ENCODE measurements at regions not wholly inside any gene's neighbourhood (a gene's known extent, or its start where the extent isn't known, plus 50 kb on each side); places are given as distances from the start of the nearest gene placed in this dataset.

DNA sequence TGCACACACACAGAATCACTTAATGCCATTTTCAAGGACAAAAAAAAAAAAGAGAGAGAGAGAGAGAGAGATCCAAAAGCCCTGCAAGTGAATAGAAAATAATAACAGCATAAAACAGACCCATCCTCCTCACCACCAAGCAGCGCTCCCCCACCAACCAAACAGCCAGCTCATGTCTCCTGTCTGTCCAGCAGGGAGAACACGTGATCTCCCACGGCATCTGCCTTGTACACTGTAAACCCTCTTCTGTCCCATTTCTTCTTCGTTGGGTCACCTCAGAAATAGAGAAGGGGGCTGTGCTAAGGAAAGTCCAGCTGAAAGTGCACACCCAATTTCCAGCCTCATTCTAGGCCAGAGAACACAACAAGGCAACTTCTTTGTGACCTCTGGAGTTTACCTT is 222.5 kb downstream of the EXOC5 start:
- no peak overlapping the region for H3K4me3 ChIP-seq (replicated peaks in 1 of 3; ENCODE audit: insufficient read depth in 1 of 3, low read depth in 2 of 3, low read length in 3 of 3)
- BruUV-seq (replicated peaks), result no TSS peak
- no peaks in the 10 kb centered on the region for H3K79me2 ChIP-seq (ENCODE audit: insufficient read depth, low read length)
- FAIRE-seq, result no peak
- in situ Hi-C loops (cut with HindIII; ENCODE audit: extremely low pct_ligation_motif_present, low pct_unique_long_range_greater_than_20kb), result no loop called here
- H4K20me1 ChIP-seq (ENCODE audit: insufficient read depth, low read length), result no peaks in the 10 kb centered on the region
- ATAC-seq, result no peak
- 4% methylated on average over 4 of the region's 4 CpGs for WGBS (ENCODE audit: low lambda C conversion rate)
- DNase-seq (ENCODE audit: low spot score), result no peak
- H3K27ac ChIP-seq (ENCODE audit: extremely low read length, insufficient read depth, low read length), result no peak overlapping the region
- CTCF ChIA-PET (ENCODE audit: low intra/inter-chr PET ratio, low total read pairs), result no interaction called here
- no peaks in the 10 kb centered on the region for H3K36me3 ChIP-seq (replicated peaks in 1 of 2; ENCODE audit: control insufficient read depth in 1 of 2, insufficient read depth in 2 of 2, low read length in 2 of 2)
- no peaks in the 10 kb centered on the region for H3K9me3 ChIP-seq (ENCODE audit: low read length)
- H3K4me2 ChIP-seq (ENCODE audit: low read depth, low read length), result no peak overlapping the region
- no peak for TF ChIP-seq SNAI1 (CRISPR knock-in tag; IDR thresholded peaks at IDR 0.05; ENCODE audit: borderline replicate concordance)
- TF ChIP-seq, protein P1, sequence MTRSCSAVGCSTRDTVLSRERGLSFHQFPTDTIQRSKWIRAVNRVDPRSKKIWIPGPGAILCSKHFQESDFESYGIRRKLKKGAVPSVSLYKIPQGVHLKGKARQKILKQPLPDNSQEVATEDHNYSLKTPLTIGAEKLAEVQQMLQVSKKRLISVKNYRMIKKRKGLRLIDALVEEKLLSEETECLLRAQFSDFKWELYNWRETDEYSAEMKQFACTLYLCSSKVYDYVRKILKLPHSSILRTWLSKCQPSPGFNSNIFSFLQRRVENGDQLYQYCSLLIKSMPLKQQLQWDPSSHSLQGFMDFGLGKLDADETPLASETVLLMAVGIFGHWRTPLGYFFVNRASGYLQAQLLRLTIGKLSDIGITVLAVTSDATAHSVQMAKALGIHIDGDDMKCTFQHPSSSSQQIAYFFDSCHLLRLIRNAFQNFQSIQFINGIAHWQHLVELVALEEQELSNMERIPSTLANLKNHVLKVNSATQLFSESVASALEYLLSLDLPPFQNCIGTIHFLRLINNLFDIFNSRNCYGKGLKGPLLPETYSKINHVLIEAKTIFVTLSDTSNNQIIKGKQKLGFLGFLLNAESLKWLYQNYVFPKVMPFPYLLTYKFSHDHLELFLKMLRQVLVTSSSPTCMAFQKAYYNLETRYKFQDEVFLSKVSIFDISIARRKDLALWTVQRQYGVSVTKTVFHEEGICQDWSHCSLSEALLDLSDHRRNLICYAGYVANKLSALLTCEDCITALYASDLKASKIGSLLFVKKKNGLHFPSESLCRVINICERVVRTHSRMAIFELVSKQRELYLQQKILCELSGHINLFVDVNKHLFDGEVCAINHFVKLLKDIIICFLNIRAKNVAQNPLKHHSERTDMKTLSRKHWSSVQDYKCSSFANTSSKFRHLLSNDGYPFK (CRISPR knock-in tag; IDR thresholded peaks at IDR 0.05; ENCODE audit: borderline replicate concordance), result no peak
- no peak for TF ChIP-seq NFE2 (CRISPR knock-in tag; IDR thresholded peaks at IDR 0.05)
- TF ChIP-seq ZNF510 (CRISPR knock-in tag; IDR thresholded peaks at IDR 0.05; ENCODE audit: low read depth), result no peak
- TF ChIP-seq, protein P2, sequence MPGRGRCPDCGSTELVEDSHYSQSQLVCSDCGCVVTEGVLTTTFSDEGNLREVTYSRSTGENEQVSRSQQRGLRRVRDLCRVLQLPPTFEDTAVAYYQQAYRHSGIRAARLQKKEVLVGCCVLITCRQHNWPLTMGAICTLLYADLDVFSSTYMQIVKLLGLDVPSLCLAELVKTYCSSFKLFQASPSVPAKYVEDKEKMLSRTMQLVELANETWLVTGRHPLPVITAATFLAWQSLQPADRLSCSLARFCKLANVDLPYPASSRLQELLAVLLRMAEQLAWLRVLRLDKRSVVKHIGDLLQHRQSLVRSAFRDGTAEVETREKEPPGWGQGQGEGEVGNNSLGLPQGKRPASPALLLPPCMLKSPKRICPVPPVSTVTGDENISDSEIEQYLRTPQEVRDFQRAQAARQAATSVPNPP (CRISPR knock-in tag; IDR thresholded peaks at IDR 0.05), result no peak
- TF ChIP-seq PRMT3 (CRISPR knock-in tag; IDR thresholded peaks at IDR 0.05; ENCODE audit: borderline replicate concordance, low read depth), result no peak
- no peak for TF ChIP-seq HNRNPK (IDR thresholded peaks at IDR 0.05; ENCODE audit: low read depth, low read length, poor library complexity, severe bottlenecking)
- TF ChIP-seq, protein P3, sequence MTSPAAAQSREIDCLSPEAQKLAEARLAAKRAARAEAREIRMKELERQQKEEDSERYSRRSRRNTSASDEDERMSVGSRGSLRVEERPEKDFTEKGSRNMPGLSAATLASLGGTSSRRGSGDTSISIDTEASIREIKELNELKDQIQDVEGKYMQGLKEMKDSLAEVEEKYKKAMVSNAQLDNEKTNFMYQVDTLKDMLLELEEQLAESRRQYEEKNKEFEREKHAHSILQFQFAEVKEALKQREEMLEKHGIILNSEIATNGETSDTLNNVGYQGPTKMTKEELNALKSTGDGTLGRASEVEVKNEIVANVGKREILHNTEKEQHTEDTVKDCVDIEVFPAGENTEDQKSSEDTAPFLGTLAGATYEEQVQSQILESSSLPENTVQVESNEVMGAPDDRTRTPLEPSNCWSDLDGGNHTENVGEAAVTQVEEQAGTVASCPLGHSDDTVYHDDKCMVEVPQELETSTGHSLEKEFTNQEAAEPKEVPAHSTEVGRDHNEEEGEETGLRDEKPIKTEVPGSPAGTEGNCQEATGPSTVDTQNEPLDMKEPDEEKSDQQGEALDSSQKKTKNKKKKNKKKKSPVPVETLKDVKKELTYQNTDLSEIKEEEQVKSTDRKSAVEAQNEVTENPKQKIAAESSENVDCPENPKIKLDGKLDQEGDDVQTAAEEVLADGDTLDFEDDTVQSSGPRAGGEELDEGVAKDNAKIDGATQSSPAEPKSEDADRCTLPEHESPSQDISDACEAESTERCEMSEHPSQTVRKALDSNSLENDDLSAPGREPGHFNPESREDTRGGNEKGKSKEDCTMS (CRISPR knock-in tag; conservative IDR thresholded peaks at IDR 0.05), result no peak
- TF ChIP-seq PHB2 (IDR thresholded peaks at IDR 0.05; ENCODE audit: partially characterized antibody), result no peak
- TF ChIP-seq, protein P4, sequence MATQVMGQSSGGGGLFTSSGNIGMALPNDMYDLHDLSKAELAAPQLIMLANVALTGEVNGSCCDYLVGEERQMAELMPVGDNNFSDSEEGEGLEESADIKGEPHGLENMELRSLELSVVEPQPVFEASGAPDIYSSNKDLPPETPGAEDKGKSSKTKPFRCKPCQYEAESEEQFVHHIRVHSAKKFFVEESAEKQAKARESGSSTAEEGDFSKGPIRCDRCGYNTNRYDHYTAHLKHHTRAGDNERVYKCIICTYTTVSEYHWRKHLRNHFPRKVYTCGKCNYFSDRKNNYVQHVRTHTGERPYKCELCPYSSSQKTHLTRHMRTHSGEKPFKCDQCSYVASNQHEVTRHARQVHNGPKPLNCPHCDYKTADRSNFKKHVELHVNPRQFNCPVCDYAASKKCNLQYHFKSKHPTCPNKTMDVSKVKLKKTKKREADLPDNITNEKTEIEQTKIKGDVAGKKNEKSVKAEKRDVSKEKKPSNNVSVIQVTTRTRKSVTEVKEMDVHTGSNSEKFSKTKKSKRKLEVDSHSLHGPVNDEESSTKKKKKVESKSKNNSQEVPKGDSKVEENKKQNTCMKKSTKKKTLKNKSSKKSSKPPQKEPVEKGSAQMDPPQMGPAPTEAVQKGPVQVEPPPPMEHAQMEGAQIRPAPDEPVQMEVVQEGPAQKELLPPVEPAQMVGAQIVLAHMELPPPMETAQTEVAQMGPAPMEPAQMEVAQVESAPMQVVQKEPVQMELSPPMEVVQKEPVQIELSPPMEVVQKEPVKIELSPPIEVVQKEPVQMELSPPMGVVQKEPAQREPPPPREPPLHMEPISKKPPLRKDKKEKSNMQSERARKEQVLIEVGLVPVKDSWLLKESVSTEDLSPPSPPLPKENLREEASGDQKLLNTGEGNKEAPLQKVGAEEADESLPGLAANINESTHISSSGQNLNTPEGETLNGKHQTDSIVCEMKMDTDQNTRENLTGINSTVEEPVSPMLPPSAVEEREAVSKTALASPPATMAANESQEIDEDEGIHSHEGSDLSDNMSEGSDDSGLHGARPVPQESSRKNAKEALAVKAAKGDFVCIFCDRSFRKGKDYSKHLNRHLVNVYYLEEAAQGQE (IDR thresholded peaks at IDR 0.05; ENCODE audit: borderline replicate concordance in 1 of 2, low read depth in 1 of 2, low read length in 2 of 2), result no peak
- no peak for TF ChIP-seq RELA (CRISPR knock-in tag; IDR thresholded peaks at IDR 0.05)
- TF ChIP-seq ZMYM4 (CRISPR knock-in tag; IDR thresholded peaks at IDR 0.05), result no peak
- POLR2A ChIA-PET, result no interaction called here
- intact Hi-C loops (cut with micrococcal nuclease; ENCODE audit: unreplicated experiment), result no loop called here
- no peak overlapping the region for H3K9ac ChIP-seq (ENCODE audit: insufficient read depth, low read depth, low read length)
- H3K4me1 ChIP-seq (ENCODE audit: insufficient read depth, low read length), result no peaks in the 10 kb centered on the region
- H2AFZ ChIP-seq (ENCODE audit: low read length), result no peak overlapping the region
- no peaks in the 10 kb centered on the region for H3K27me3 ChIP-seq (ENCODE audit: control insufficient read depth in 1 of 2, insufficient read depth in 2 of 2, low read length in 2 of 2)

Data from HepG2 (cell line).